Uterus (tissue), 2 donors: ENCODE measurements at regions not wholly inside any gene's neighbourhood (a gene's known extent, or its start where the extent isn't known, plus 50 kb on each side); places are given as distances from the start of the nearest gene placed in this dataset.

Experiments
- CTCF ChIP-seq, 4 experiments: fragments of 200-600 bp in 2 of 4; fragments of 450-650 bp in 2 of 4; sonication (generic) in 2 of 4; IDR thresholded peaks; one replicate each; pipeline ENCODE4 v1.5.1; 2016 to 2019; ENCODE audit warnings: antibody characterized with exemption in 4 of 4, mild to moderate bottlenecking in 2 of 4, moderate library complexity in 1 of 4
- POLR2A ChIP-seq, 2 donors: fragments of 450-650 bp; IDR thresholded peaks; one replicate each; pipeline ENCODE4 v1.6.1; 2016; ENCODE audit warnings: antibody characterized with exemption in 2 of 2, mild to moderate bottlenecking in 1 of 2, moderate library complexity in 1 of 2

- TF ChIP-seq CTCF (IDR thresholded peaks at IDR 0.05) (no peak), POLR2A (IDR thresholded peaks at IDR 0.05) (no peak)
These were observed 150.0 kb upstream of the AGAP1 start for GRCh38 chr2:235343869-235344268.
